GM18505 (cell line): ENCODE measurements at regions not wholly inside any gene's neighbourhood (a gene's known extent, or its start where the extent isn't known, plus 50 kb on each side); places are given as distances from the start of the nearest gene placed in this dataset.
A peak's percentile ranks its signal among the peaks of the same experiment; 100 is the strongest.
"Not testable (repeated sequence)": the region's sequence is repeated elsewhere in the genome, so short reads cannot be mapped to it uniquely, and the experiment has no call there.

Source experiments
- ATAC-seq: cut with Tn5 transposase; IDR thresholded peaks from one replicate; pipeline ENCODE4 v1.9.1; 2021; ENCODE audit not compliant: unreplicated experiment
- POLR2A ChIP-seq: IDR thresholded peaks from 4 replicates; pipeline ENCODE4 v1.6.1; 2011; ENCODE audit warnings: borderline replicate concordance; ENCODE audit not compliant: insufficient read depth, insufficient read length; ENCODE audit errors: extremely low read depth

DNA sequence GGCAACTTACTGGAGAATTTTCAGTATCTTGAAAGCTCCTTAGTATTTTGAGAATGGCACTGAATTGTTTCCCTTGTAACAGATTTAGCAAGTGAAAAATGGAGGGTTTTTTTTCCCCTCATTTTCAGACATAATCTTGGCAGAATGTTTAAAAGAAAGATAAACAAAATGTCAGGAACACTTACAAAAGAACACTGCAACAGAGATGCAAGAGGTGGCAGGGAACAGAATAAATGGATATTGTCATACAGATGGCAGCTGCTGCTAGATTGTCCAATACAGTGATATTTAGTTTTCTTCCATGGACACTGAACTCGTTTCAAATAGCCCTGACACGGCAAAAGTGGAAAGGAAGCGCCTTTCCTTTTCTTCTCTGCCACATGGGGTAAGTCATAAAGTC, 76.9 kb upstream of the ZNF608 start:
- ATAC-seq = no peak
- TF ChIP-seq POLR2A = no peak

DNA sequence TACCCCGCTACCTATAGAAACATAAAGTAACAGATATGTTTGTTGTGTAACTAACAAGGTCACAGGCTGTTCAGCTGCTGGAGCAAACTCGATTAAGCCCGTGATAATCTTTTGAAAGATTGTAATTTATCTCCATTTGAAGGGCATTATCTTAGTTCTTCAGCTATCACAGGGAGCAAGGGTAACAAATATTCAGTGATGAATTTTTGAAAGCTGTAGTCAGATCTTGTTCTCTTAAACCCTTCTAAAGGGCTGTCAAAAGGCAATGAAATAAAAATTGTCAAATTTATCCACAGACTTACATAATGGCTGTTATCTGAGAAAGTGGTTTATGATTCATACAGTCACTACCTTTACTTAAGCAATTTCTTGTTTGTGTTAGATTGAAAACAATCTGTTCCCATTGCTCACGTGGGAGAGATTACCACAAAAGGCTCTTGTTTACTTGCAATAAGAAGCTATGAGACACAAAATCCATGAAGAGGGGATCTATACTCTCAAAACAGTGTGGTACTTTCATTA, 78.3 kb upstream of the ZNF608 start:
- no peak for TF ChIP-seq POLR2A
- no peak for ATAC-seq

DNA sequence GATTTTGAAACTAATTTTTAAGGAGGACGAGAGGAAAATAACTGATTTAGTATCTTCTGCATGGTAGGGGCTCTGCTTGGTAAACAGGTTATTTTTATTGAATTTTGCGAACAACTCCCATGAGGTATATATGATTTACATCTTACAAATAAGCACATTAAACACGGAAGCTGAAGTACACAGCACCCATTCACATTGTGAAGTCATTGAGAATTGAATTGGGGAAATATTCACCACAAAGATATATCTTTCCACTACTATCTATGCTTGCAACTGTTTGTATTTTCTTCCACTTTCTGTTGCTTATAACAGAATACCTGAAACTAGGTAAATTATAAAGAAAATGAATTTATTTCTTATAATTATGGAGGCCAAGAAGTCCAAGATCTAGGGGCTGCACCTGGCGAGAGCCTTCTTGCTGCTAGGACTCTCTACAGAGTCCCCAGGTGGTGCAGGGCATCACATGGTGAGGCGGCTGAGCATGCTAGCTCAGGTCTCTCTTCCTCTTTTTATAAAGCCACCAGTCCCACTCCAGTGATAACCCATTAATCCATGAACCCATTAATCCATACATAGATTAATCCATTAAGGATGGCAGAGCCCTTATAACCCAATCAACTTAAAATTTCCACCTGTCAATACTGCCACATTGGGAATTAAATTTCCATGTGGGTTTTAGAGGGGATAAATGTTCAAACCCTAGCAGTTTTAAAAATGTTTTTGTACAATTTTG, 79.0 kb upstream of the ZNF608 start:
- TF ChIP-seq POLR2A = no peak
- ATAC-seq = peak; percentile 89

DNA sequence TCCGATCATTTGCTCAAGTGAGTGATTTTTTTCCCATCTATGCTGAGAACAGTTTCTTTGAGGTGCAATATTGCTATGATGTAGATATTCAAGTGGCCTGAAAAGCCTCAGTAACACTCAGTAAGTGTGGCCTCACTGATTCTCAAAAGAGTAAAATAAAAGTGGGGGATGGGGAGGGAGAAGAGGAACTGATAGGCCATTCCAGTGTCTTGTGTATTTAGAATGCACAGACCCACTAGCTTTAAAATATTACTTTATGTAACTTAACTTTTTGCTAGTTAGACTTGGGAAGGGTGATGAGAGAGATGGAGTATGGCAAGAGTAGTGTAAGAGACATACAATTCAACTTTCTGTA, 79.5 kb upstream of the ZNF608 start:
- peak; percentile 15 for ATAC-seq
- TF ChIP-seq POLR2A = no peak

DNA sequence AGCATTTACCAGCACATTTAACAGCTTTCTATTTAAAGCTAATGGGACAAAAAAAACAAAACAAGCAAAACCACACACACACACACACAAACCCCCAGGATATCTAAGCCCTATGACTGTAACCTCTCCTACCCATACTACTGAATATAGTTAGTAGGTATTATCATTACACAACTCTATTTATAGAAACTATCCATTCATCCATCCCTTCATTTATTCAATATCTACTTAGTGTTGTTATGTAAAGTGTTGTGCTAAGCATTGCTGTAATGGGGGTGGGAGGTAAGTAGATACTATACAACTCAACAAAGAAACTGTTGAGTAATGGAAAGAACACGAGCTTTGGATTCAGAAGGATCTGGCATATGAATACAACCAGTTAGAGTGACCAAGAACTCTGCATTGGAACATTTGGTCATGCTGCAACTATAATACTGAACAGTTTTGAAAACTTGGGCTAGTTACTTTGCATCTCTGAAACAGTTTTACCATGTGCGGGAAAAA, 82.3 kb upstream of the ZNF608 start:
- ATAC-seq = no peak

DNA sequence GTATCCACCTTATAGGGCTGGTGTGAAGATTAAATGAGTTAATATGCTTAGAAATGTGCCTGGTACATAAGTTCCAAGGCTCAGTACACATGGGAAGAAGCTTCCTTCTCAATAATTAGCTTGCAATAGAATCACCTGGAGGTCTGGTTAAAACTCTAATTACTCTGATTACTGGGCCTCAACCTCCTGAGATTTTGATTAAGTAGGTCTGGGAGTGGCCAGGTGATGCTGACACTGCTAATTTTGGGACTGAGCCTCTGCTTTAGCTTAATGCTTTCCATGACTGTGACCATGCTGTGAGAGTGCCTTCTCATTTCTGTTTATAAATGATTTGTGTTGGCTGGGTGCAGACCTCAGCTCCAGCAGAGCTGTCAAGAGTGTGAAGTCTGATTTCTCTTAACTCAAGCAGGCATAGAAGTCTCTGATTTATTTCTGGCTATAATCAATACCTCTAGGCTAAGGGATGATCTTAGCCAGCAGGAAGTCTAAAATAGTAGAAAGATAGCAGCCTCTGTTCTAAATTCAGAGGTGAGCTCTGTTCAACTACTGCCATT, 85.3 kb upstream of the ZNF608 start:
- no peak for TF ChIP-seq POLR2A
- no peak for ATAC-seq

More for the DNA sequence above, 82.3 kb upstream of the ZNF608 start:
- TF ChIP-seq POLR2A = no peak

DNA sequence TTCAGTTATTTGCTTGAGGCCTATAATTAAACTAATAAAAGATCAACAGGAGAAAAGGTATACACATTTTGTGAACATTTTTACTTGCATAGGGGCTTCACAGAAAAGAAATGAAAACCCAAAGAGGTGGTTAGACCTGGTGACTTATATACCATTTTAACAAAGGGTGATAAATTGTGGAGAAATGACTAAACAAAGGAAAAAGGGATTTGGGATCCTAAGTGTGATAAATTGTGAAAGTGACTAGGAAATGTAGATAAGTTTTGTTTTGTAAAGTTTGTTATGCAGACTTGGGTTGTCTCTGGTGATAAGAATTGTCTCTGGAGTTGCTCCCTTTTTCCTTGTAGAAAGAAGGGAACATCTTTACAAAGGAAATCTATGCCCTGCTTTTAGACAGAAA, 86.1 kb upstream of the ZNF608 start:
- no peak for TF ChIP-seq POLR2A
- ATAC-seq = no peak

DNA sequence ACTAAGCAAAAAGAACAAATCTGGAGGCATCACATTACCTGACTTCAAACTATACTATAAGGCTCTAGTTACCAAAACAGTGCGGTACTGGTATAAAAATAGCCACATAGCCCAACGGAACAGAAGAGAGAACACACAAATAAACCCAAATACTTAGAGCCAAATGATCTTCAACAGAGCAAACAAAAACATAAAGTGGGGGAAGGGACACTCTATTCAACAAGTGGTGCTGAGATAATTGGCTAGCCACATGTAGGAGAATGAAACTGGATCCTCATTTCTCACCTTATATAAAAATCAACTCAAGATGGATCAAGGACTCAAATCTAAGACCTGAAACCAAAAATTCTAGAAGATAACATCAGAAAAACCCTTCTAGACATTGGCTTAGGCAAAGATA, 89.9 kb upstream of the ZNF608 start:
- not testable (repeated sequence) for ATAC-seq

DNA sequence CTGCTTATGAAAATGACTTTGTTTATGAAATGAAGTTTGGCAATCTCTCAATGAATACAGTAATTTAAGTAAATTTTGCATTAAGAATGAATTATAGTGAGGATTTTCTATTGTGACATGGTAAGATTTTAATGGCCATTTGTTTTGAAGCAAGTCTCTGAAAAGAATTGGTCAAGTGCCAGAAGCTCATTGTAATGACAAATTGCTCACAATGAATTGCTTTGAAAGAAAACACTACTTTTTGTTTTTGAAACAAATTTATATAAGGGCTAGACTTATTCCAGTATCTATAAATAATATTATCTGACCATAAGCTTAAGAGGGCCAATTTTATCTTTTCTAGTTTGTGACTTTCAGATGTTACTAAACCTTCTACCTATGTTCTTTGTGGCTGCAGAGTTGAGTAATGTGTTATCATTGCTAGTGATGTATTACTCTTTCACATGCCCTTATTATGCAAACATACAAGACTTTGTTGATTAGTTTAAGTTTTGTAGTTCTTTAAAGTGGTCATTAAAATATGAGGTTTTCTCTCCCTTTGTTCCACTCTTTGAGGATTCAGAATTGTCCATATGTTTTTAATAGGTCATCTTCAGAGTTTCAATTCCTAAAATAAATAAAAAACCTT, 93.0 kb upstream of the ZNF608 start:
- TF ChIP-seq POLR2A = no peak
- ATAC-seq = no peak

DNA sequence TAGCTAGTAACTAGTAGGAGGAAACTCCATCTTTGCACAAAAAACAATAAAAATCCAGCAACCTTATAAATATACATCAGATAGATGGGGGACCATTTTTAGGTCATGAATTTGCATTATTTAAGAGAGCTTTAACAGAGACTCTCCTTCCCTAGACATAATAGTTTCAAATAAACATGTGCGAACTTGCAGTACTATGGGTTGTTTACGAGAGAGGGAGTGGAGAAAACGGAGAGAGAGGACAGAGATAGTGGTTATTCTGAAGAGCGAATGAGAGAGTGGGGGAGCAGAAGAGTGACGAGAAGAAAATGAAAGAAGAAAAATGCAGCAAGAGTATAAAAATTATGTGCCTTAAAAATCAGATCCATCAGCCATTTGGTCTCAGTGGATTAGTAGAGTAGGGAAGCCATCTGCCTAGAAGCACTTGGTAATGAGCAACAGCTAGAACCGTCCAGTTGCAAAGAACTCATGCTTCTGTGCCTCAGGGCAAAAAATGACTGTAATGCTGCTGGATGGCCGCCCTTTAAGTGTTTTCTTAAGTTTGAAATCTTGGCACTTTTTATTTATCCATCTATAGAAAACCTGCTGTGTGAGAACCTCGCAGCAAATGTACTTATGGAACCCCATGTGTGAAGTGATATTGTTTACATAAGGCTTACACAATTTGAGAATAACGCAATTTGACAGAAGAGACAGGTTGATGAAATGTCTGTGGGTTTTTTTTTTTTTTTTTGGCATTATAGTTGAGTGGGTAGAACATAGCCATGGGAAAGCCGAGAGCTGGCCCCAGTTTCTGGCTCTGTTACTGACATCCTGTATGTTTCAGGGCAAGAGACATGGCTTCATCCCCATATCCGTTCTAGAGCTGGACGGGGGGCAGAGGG, 95.6 kb upstream of the ZNF608 start:
- ATAC-seq = no peak
- TF ChIP-seq POLR2A = no peak

DNA sequence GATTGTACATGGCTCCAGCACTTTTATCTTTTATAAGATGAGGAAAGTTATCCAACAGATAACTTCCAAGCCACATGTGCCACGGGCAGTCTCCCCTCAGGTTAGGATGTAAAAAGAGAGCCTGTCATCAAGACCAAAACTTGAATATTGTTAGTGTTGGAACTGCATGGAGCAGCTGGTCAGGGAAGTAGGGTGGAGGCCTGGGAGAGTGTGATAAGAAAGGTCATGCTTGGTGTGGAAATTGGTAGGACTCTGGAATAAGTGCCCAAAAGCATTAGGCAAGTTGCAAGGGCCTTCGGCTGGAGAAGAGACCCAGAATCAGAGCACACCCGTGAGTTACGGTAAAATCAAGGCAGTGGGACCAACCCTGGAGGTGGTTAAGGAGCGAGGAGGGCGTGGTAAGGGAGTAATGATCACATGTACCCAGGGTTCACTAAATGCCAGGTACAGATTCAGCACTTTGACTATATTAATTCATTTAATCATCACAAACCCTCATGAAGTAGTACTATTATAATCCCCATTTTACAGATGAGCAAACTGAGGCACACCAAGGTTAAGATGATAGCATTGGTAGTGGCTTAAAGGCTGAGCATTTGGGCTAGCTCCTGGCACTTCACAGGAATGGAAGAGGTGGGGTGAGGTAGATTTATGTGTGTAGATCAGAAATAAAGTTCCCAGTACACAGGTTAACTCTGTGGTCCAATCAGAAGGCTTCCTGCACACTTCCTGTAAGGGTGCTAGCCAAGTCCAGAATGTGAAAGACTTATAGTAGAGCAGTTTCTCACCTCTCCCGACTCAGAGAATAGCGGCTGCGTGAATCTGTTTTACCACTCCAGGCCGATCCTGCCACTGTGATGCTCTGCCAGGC, 96.5 kb upstream of the ZNF608 start:
- no peak for ATAC-seq
- TF ChIP-seq POLR2A = no peak

DNA sequence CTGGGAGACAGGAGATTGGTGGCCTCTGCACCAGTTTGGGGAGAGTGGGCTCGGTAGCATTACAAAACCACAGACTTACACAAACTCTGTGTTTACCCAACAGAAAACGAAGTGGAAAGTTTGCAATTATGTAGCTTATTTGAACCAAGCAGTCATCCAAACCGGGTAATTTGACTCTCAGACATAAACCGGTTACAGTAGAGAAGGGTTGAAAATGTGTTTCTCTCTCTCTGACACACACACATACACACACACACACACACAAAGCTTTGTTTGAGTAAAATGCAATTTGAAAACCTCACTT, 97.1 kb upstream of the ZNF608 start:
- ATAC-seq = no peak

More for the DNA sequence above, 97.1 kb upstream of the ZNF608 start:
- TF ChIP-seq POLR2A = no peak
